Activated B cell treated with CpG ODN at 0.5 μM for 24 hours (primary cell): ENCODE measurements at regions not wholly inside any gene's neighbourhood (a gene's known extent, or its start where the extent isn't known, plus 50 kb on each side); places are given as distances from the start of the nearest gene placed in this dataset.

ENCODE experiments used
- ATAC-seq: fragments of 200-7000 bp; cut with Tn5 transposase; one replicate; pipeline ENCODE4 v1.10.0; 2021; ENCODE audit warnings: low read depth, mild to moderate bottlenecking, moderate library complexity
- CTCF ChIA-PET: fragments of 350-600 bp; sonication (Branson Sonifier 250); formaldehyde crosslinking; loops from one replicate; lab custom pipeline; 2021; ENCODE audit warnings: antibody characterized with exemption; lab: Charles Lee
- POLR2A ChIA-PET: fragments of 350-600 bp; sonication (Branson Sonifier 250); formaldehyde crosslinking; loops from one replicate; lab custom pipeline; 2021; ENCODE audit warnings: antibody characterized with exemption; lab: Charles Lee
- DNase-seq: peaks from one replicate; pipeline ENCODE4 v3.0.0; 2022
- H3K27ac Mint-ChIP-seq: one replicate; pipeline ENCODE4 v1.8.0; 2020; ENCODE audit warnings: mixed read lengths
- H3K27me3 Mint-ChIP-seq: one replicate; pipeline ENCODE4 v1.8.0; 2021; ENCODE audit warnings: mixed read lengths
- H3K36me3 Mint-ChIP-seq: one replicate; pipeline ENCODE4 v1.8.0; 2021; ENCODE audit warnings: low read depth, mixed read lengths
- H3K4me1 Mint-ChIP-seq: one replicate; pipeline ENCODE4 v1.8.0; 2021; ENCODE audit warnings: mixed read lengths
- H3K4me3 Mint-ChIP-seq: one replicate; pipeline ENCODE4 v1.8.0; 2020; ENCODE audit warnings: mild to moderate bottlenecking, mixed read lengths
- H3K9me3 Mint-ChIP-seq: one replicate; pipeline ENCODE4 v1.8.0; 2020; ENCODE audit warnings: mixed read lengths
- CTCF ChIP-seq: fragments of 200-600 bp; IDR thresholded peaks from one replicate; pipeline ENCODE4 v1.8.0; 2022; ENCODE audit warnings: antibody characterized with exemption, mild to moderate bottlenecking
- intact Hi-C: fragments of 100-400 bp; cut with micrococcal nuclease; formaldehyde crosslinking; loops from one replicate; pipeline ENCODE4 v1.15.1; 2024

GRCh38 chr10:104563051-104563450 lies 78.0 kb upstream of the SORCS3 start:
- ATAC-seq = no peak
- Mint-ChIP-seq H3K36me3 (no peaks in the 10 kb centered on the region), H3K9me3 (peaks cover 7% of the 10 kb centered on the region), H3K27ac (no peak overlapping the region), H3K4me1 (no peaks in the 10 kb centered on the region), H3K4me3 (no peak overlapping the region), H3K27me3 (peaks cover 3% of the 10 kb centered on the region)
- ChIA-PET CTCF (no interaction called here), POLR2A (no interaction called here)
- DNase-seq = no peak
- intact Hi-C loops = no loop called here
- TF ChIP-seq CTCF = no peak

GRCh38 chr10:104563548-104563947 lies 77.5 kb upstream of the SORCS3 start:
- H3K27ac Mint-ChIP-seq = no peak overlapping the region
- CTCF ChIA-PET = no interaction called here
- no peak overlapping the region for H3K4me3 Mint-ChIP-seq
- intact Hi-C loops = no loop called here
- H3K27me3 Mint-ChIP-seq = peaks cover 3% of the 10 kb centered on the region
- H3K36me3 Mint-ChIP-seq = no peaks in the 10 kb centered on the region
- TF ChIP-seq CTCF = no peak
- peaks cover 7% of the 10 kb centered on the region for H3K9me3 Mint-ChIP-seq
- no peaks in the 10 kb centered on the region for H3K4me1 Mint-ChIP-seq
- DNase-seq (no peak), ATAC-seq (no peak)
- POLR2A ChIA-PET = no interaction called here

- ChIA-PET CTCF (no interaction called here), POLR2A (no interaction called here)
- Mint-ChIP-seq H3K4me3 (no peak overlapping the region), H3K27ac (no peak overlapping the region), H3K9me3 (peaks cover 18% of the 10 kb centered on the region), H3K4me1 (no peaks in the 10 kb centered on the region), H3K36me3 (peaks cover 2% of the 10 kb centered on the region), H3K27me3 (peaks cover 9% of the 10 kb centered on the region)
- ATAC-seq (no peak), DNase-seq (no peak)
- no peak for TF ChIP-seq CTCF
- intact Hi-C loops = no loop called here
Measured at GRCh38 chr10:104574427-104574826, 66.7 kb upstream of the SORCS3 start.

- Mint-ChIP-seq H3K4me1 (no peaks in the 10 kb centered on the region), H3K27me3 (peaks cover 10% of the 10 kb centered on the region), H3K36me3 (peaks cover 2% of the 10 kb centered on the region), H3K9me3 (peaks cover 14% of the 10 kb centered on the region), H3K4me3 (no peak overlapping the region), H3K27ac (no peak overlapping the region)
- no peak for DNase-seq
- ChIA-PET CTCF (no interaction called here), POLR2A (no interaction called here)
- ATAC-seq = no peak
- no peak for TF ChIP-seq CTCF
- intact Hi-C loops = no loop called here
Measured at GRCh38 chr10:104574838-104575237, 66.3 kb upstream of the SORCS3 start.

- H3K27me3 Mint-ChIP-seq = peaks cover 19% of the 10 kb centered on the region
- H3K9me3 Mint-ChIP-seq = peaks cover 3% of the 10 kb centered on the region
- H3K36me3 Mint-ChIP-seq = no peaks in the 10 kb centered on the region
- POLR2A ChIA-PET = no interaction called here
- DNase-seq (no peak), ATAC-seq (no peak)
- no peaks in the 10 kb centered on the region for H3K4me1 Mint-ChIP-seq
- H3K27ac Mint-ChIP-seq = no peak overlapping the region
- no peak for TF ChIP-seq CTCF
- intact Hi-C loops = no loop called here
- H3K4me3 Mint-ChIP-seq = no peak overlapping the region
- CTCF ChIA-PET = interaction anchor here (0.8 kb wide), 1 partner anchor 285 kb away, joined by 3 read pairs; no protein-coding TSS in a partner anchor
Measured at GRCh38 chr10:104576611-104577010, 64.5 kb upstream of the SORCS3 start.
